Loucy (cell line): ENCODE measurements at regions not wholly inside any gene's neighbourhood (a gene's known extent, or its start where the extent isn't known, plus 50 kb on each side); places are given as distances from the start of the nearest gene placed in this dataset.

Experiments used
- EZH2phosphoT487 ChIP-seq: fragments of 200-600 bp; IDR thresholded peaks from 2 replicates; pipeline ENCODE4 v1.6.1; 2018; ENCODE audit warnings: antibody characterized with exemption, mild to moderate bottlenecking, moderate library complexity, borderline replicate concordance
- TF ChIP-seq, protein P1 (sequence below): fragments of 200-600 bp; sonication (generic); conservative IDR thresholded peaks from 2 replicates; pipeline ENCODE4 v1.5.1; 2014; ENCODE audit warnings: mild to moderate bottlenecking, antibody characterized with exemption, low read length

DNA sequence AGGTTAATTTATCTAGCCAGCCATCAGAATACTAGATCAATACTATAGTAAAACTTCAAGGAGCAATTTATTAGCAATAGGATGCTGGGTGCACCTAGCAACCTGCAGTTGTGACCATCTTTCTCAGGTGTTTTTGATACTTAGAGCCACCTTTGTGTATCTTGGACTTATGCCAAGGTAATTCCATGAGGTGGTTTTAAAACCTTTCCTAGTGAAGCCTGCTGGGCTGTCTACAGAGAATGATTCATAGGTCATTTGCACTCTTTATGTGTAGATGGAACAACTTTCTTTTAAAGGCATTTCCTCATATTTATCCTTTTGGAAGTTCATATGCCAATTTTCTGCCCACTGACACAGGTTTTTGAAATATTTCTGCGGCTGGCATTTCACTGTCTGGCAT is 1030.1 kb upstream of the POU3F3 start:
- TF ChIP-seq, protein P1, sequence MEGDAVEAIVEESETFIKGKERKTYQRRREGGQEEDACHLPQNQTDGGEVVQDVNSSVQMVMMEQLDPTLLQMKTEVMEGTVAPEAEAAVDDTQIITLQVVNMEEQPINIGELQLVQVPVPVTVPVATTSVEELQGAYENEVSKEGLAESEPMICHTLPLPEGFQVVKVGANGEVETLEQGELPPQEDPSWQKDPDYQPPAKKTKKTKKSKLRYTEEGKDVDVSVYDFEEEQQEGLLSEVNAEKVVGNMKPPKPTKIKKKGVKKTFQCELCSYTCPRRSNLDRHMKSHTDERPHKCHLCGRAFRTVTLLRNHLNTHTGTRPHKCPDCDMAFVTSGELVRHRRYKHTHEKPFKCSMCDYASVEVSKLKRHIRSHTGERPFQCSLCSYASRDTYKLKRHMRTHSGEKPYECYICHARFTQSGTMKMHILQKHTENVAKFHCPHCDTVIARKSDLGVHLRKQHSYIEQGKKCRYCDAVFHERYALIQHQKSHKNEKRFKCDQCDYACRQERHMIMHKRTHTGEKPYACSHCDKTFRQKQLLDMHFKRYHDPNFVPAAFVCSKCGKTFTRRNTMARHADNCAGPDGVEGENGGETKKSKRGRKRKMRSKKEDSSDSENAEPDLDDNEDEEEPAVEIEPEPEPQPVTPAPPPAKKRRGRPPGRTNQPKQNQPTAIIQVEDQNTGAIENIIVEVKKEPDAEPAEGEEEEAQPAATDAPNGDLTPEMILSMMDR = no peak
- no peak for TF ChIP-seq EZH2phosphoT487
